Common myeloid progenitor, CD34-positive (primary cell): ENCODE measurements at regions not wholly inside any gene's neighbourhood (a gene's known extent, or its start where the extent isn't known, plus 50 kb on each side); places are given as distances from the start of the nearest gene placed in this dataset.

ENCODE experiments used
- CTCF ChIA-PET: fragments of 350-600 bp; sonication (Branson Sonifier 250); formaldehyde crosslinking; loops from one replicate; lab custom pipeline; 2021; ENCODE audit warnings: antibody characterized with exemption; lab: Charles Lee
- POLR2A ChIA-PET: fragments of 350-600 bp; sonication (Branson Sonifier 250); formaldehyde crosslinking; loops from one replicate; lab custom pipeline; 2021; ENCODE audit warnings: antibody characterized with exemption; lab: Charles Lee
- DNase-seq, 3 donors: peaks; one replicate each; pipeline versions ENCODE4 v3.0.0 to v3.0.0-alpha.2; 2013
- H3K27ac ChIP-seq, 2 experiments: 1 replicate in 1 of 2; 2 replicates in 1 of 2; pipeline ENCODE4 v1.7.0; 2013; ENCODE audit warnings: inconsistent platforms in 2 of 2, low read length in 2 of 2, mild to moderate bottlenecking in 2 of 2, low read depth in 1 of 2, moderate library complexity in 1 of 2; ENCODE audit not compliant: severe bottlenecking in 2 of 2, insufficient read depth in 1 of 2, poor library complexity in 1 of 2
- H3K27me3 ChIP-seq, 5 experiments: replicated peaks in 2 of 5; 1 replicate in 3 of 5; 2 replicates in 2 of 5; pipeline versions ENCODE4 v1.6.1 to v1.7.0; 2013; ENCODE audit warnings: low read length in 4 of 5, mild to moderate bottlenecking in 2 of 5, moderate library complexity in 2 of 5, inconsistent platforms in 1 of 5; ENCODE audit not compliant: insufficient read depth in 5 of 5, control insufficient read depth in 4 of 5
- H3K36me3 ChIP-seq, 4 experiments: 1 replicate in 2 of 4; 2 replicates in 2 of 4; pipeline versions ENCODE4 v1.6.1 to v1.7.0; 2013; ENCODE audit warnings: low read length in 3 of 4, control low read depth in 1 of 4, mild to moderate bottlenecking in 1 of 4; ENCODE audit not compliant: control insufficient read depth in 4 of 4, insufficient read depth in 4 of 4
- H3K4me1 ChIP-seq, 4 experiments: 1 replicate in 3 of 4; 2 replicates in 1 of 4; pipeline versions ENCODE4 v1.6.1 to v1.7.1; 2013; ENCODE audit warnings: low read length in 3 of 4, mild to moderate bottlenecking in 3 of 4, control low read depth in 1 of 4, inconsistent platforms in 1 of 4, moderate library complexity in 1 of 4; ENCODE audit not compliant: control insufficient read depth in 4 of 4, insufficient read depth in 4 of 4; ENCODE audit errors: control extremely low read depth in 1 of 4
- H3K4me3 ChIP-seq, 7 experiments: 1 replicate in 4 of 7; 2 replicates in 3 of 7; pipeline versions ENCODE4 v1.5.1 to v1.7.0; 2013; ENCODE audit warnings: mild to moderate bottlenecking in 7 of 7, low read length in 6 of 7, moderate library complexity in 6 of 7, inconsistent platforms in 2 of 7, low read depth in 2 of 7, control low read depth in 1 of 7; ENCODE audit not compliant: insufficient read depth in 4 of 7, control insufficient read depth in 1 of 7; ENCODE audit errors: extremely low read depth in 1 of 7
- H3K9me3 ChIP-seq, 5 experiments: 1 replicate in 4 of 5; 2 replicates in 1 of 5; pipeline versions ENCODE4 v1.6.1 to v1.7.1; 2013; ENCODE audit warnings: low read length in 4 of 5, mild to moderate bottlenecking in 2 of 5, inconsistent platforms in 1 of 5, low read depth in 1 of 5, moderate library complexity in 1 of 5; ENCODE audit not compliant: control insufficient read depth in 4 of 5, insufficient read depth in 2 of 5; ENCODE audit errors: control extremely low read depth in 1 of 5
- WGBS: methylation state at CpG from one replicate; pipeline ENCODE4 v1.1.5; 2013; ENCODE audit not compliant: insufficient coverage; 5-methylcytosine and 5-hydroxymethylcytosine counted together

DNA sequence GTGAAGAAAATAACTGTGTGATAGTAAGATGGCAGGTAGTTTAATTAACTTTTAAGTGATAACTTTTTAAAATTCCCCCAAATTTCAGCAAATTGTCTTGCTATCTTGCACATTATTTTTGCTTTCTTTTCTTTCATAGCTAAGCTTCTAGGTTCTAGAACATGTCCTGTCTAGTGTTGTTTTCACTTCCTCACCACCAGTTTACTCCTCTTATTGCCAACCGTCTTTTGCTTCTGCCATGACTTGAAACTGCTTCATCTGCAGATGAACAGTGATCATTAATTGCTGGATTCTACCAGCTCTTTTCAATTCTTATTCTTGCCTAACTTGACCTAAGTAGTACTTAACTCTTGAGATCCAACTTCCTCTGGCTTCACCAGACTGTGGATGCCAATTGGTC lies 137.8 kb downstream of the CENPW start:
- Histone ChIP-seq H3K27ac (no peak overlapping the region), H3K4me1 (no peaks in the 10 kb centered on the region), H3K27me3 (no peaks in the 10 kb centered on the region), H3K4me3 (no peak overlapping the region), H3K36me3 (no peaks in the 10 kb centered on the region), H3K9me3 (no peaks in the 10 kb centered on the region)
- no peak for DNase-seq
- CTCF ChIA-PET = no interaction called here
- WGBS = 100% methylated on average over 1 of the region's 1 CpG
- POLR2A ChIA-PET = no interaction called here

DNA sequence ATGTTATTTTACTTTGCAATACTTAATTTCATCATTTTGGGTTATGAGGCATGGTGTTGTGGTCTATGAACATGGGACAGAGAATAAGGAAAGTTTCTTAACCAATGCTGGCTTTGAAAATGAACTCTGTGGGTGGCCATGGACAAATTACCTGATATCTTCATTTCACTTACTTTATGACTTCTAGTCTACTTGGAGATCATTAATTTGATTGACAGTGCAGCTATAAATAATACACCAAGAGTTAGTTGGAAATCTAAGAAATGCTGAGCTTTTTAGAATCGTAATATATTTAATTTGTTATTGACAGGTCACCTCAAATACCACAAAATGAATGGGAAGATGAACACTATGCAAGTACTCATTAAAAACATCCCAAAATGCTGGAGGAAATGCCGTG lies 140.4 kb downstream of the CENPW start:
- ChIA-PET CTCF (no interaction called here), POLR2A (no interaction called here)
- no peaks in the 10 kb centered on the region for H3K27me3 ChIP-seq
- H3K4me3 ChIP-seq = no peak overlapping the region
- no peaks in the 10 kb centered on the region for H3K9me3 ChIP-seq
- H3K27ac ChIP-seq = no peak overlapping the region
- H3K36me3 ChIP-seq = no peaks in the 10 kb centered on the region
- no peaks in the 10 kb centered on the region for H3K4me1 ChIP-seq
- DNase-seq = no peak
- WGBS = no CpG with 5 or more reads among the region's 2 CpGs

DNA sequence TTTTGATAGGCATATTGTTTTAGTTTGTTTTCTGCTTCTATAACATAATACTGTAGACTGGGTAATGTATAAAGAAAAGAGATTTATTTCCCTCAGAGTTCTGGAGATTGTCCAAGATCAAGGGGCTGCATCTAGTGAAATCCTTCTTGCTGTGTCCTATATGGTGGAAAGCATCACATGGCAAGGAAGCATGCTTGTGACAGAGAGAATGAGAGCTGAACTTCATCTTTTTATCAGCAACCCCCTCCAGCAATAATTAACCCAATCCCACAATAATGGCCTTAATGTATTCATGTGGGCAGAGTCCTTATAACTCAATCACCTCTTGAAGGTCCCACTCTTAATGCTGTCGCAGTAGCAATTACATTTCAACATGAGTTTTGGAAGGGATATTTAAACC lies 141.4 kb downstream of the CENPW start:
- CTCF ChIA-PET = no interaction called here
- DNase-seq = no peak
- no peaks in the 10 kb centered on the region for H3K27me3 ChIP-seq
- POLR2A ChIA-PET = no interaction called here
- H3K36me3 ChIP-seq = no peaks in the 10 kb centered on the region
- H3K27ac ChIP-seq = no peak overlapping the region
- WGBS = 83% methylated on average over 1 of the region's 1 CpG
- H3K9me3 ChIP-seq = no peaks in the 10 kb centered on the region
- H3K4me3 ChIP-seq = no peak overlapping the region
- no peaks in the 10 kb centered on the region for H3K4me1 ChIP-seq

GRCh38 chr6:126504792-126505191 lies 164.9 kb downstream of the CENPW start:
- WGBS = 99% methylated on average over 8 of the region's 9 CpGs
- no peak overlapping the region for H3K27ac ChIP-seq
- no peak overlapping the region for H3K4me3 ChIP-seq
- no peak for DNase-seq
- no peaks in the 10 kb centered on the region for H3K36me3 ChIP-seq
- POLR2A ChIA-PET = no interaction called here
- H3K9me3 ChIP-seq = peaks cover 0 to 1% (median 0%) of the 10 kb centered on the region in 5 experiments
- CTCF ChIA-PET = no interaction called here
- H3K27me3 ChIP-seq = no peaks in the 10 kb centered on the region
- H3K4me1 ChIP-seq = no peaks in the 10 kb centered on the region

DNA sequence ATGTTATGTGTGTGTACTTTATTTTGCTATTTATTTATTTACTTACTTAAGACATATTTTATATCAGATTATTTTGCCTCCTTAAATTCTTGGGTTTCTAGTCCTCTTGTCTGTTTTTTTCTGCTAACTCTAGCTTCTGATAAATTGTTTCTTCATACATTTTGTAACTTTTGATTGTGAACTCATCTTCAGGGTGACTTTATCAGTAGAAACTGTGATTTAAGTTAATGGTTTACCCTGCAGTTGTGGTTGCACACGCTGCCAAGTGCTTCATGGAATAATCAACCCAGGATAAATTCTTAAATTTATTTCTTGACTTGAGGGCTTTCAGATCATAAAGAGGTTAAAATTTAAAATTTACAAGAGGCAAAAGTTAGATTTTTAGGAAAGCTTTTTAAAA lies 173.3 kb downstream of the CENPW start:
- no peaks in the 10 kb centered on the region for H3K27me3 ChIP-seq
- DNase-seq = no peak
- 100% methylated on average over 1 of the region's 1 CpG for WGBS
- no peak overlapping the region for H3K27ac ChIP-seq
- ChIA-PET POLR2A (no interaction called here), CTCF (interaction anchor here (1.3 kb wide), 1 partner anchor 10 kb away, joined by 3 read pairs; no protein-coding TSS in a partner anchor)
- no peaks in the 10 kb centered on the region for H3K9me3 ChIP-seq
- no peak overlapping the region for H3K4me3 ChIP-seq
- no peaks in the 10 kb centered on the region for H3K4me1 ChIP-seq
- H3K36me3 ChIP-seq = no peaks in the 10 kb centered on the region

DNA sequence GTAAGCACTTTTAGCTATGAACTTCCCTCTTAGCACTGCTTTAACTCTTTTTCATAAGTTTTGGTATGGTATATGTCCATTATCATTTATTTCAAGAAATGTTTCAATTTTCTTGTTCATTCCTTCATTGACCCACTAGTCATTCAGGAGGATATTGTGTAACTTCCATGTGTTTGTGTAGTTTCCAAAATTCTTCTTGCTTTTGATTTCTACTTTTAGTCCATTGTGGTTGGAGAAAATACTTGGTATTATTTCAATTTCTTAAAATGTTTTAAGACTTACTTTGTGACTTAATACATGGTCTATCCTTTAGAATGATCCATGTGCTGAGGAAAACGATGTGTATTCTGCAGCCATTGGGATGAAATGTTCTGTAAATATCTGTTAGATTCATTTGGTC lies 176.5 kb downstream of the CENPW start:
- Histone ChIP-seq H3K36me3 (no peaks in the 10 kb centered on the region), H3K27ac (no peak overlapping the region), H3K27me3 (no peaks in the 10 kb centered on the region), H3K4me1 (no peaks in the 10 kb centered on the region), H3K9me3 (peaks cover 0 to under 1% (median 0%) of the 10 kb centered on the region in 5 experiments), H3K4me3 (no peak overlapping the region)
- 92% methylated on average over 1 of the region's 1 CpG for WGBS
- POLR2A ChIA-PET = no interaction called here
- CTCF ChIA-PET = no interaction called here
- no peak for DNase-seq

DNA sequence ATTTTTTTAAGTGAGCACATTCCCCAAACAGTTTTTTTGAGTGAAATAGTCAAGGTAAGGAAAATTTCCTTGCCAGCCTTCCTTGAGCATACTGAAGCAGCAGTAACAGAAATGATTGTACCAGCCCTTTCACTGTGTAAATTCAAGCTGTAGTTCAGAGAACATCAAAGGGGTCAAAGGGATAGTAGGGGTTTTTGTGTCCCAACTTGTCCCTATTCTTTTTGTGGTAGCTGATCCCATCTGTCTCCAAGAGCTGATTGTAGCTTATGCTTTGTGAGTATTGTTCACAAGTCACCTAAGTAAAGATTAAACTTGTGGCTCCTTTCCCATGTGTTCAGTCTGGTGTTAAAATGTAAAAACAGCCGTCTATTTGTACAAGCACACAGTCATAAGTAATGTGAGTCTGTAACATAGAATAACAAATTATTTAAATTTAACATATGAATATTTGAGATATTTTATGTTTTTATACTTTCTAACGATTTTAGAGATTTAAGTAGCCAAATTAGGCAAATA lies 185.0 kb downstream of the CENPW start:
- peaks cover 0 to 1% (median 0%) of the 10 kb centered on the region in 5 experiments for H3K27me3 ChIP-seq
- no peak for DNase-seq
- ChIA-PET POLR2A (no interaction called here), CTCF (no interaction called here)
- peaks cover 0 to 3% (median 0%) of the 10 kb centered on the region in 5 experiments for H3K9me3 ChIP-seq
- no peaks in the 10 kb centered on the region for H3K4me1 ChIP-seq
- H3K36me3 ChIP-seq = no peaks in the 10 kb centered on the region
- no CpG with 5 or more reads among the region's 2 CpGs for WGBS
- no peak overlapping the region for H3K4me3 ChIP-seq
- no peak overlapping the region for H3K27ac ChIP-seq
